ENCODE measurements at regions not wholly inside any gene's neighbourhood (a gene's known extent, or its start where the extent isn't known, plus 50 kb on each side); places are given as distances from the start of the nearest gene placed in this dataset.

DNA sequence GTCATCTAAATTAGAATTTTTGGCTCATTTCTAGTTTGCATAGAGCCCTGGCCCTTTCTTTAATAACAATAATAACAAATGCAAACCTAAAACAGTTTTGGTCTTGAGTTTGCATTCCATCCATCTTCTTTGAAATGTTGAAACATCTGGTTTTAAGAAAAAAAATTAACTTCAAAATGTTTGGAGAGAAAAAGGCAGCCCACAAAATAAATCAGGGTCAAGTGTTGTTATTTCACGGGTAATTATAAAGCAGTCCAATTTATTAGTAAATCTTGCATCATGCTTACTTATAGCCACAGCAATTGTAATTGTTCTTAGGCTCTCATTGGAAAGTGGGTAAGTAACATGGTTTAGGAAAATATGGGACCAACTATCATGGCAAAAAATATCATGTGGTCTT lies 247.0 kb upstream of the MEF2C start:
- Histone ChIP-seq H3K9me3 (no peaks in the 10 kb centered on the region), H3K4me3 (no peak overlapping the region), H3K36me3 (no peaks in the 10 kb centered on the region), H3K27ac (no peak overlapping the region), H3K4me1 (no peaks in the 10 kb centered on the region), H3K27me3 (no peaks in the 10 kb centered on the region)
- DNase-seq, result no peak
- TF ChIP-seq EP300 (IDR thresholded peaks at IDR 0.05) (no peak), POLR2A (IDR thresholded peaks at IDR 0.05) (no peak), POLR2AphosphoS5 (IDR thresholded peaks at IDR 0.05) (no peak), CTCF (IDR thresholded peaks at IDR 0.05) (no peak)
- intact Hi-C loops (cut with DNase I; ENCODE audit: low total_unique reads), result no loop called here
- WGBS, 5 donors, result 70 to 82% (median 76%) methylated on average over 1 of the region's 1 CpG

DNA sequence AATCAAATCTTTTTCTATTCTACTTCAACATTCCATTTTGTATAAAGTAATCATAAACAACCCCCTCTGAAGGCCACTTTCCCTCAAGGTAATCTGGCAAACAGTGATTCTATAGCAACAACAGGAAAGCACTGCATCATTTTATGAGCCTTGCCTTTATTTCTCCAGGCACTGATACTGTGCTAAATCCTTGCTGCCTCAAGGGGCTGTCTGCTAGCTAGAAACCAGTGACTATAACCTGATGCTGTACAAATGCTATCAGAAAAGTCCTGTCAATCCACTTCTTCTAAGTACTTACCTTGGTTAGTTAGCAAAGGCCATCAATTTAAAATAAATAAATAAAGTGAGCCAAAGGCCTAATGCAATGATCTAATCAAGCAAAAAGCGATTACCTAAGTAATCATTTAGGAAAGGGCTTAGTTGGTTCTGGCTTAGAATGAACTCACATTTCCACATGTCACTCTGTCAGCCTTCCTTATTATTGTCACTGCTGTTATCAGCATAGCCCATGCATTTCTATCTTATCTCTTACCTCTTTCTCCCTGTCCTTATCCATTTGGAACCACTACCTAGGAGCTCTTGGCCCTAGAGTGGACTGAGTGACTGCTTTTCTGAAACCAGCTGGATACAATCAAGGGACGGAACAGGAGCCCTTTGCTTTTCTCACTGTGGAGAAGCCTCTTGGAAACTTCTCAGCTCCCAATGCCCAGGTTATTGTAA lies 246.1 kb upstream of the MEF2C start:
- intact Hi-C loops (cut with DNase I; ENCODE audit: low total_unique reads), result no loop called here
- Histone ChIP-seq H3K27me3 (no peaks in the 10 kb centered on the region), H3K9me3 (no peaks in the 10 kb centered on the region), H3K4me3 (no peak overlapping the region), H3K4me1 (no peaks in the 10 kb centered on the region), H3K36me3 (no peaks in the 10 kb centered on the region), H3K27ac (no peak overlapping the region)
- TF ChIP-seq CTCF (IDR thresholded peaks at IDR 0.05) (no peak), EP300 (IDR thresholded peaks at IDR 0.05) (no peak), POLR2AphosphoS5 (IDR thresholded peaks at IDR 0.05) (no peak)
- DNase-seq, result no peak
- WGBS, 5 donors, result 34 to 71% (median 49%) methylated on average over 2 of the region's 2 CpGs

- no peaks in the 10 kb centered on the region for H3K9me3 ChIP-seq
- no peak overlapping the region for H3K4me3 ChIP-seq
- DNase-seq, result no peak
- TF ChIP-seq POLR2A (IDR thresholded peaks at IDR 0.05) (no peak), POLR2AphosphoS5 (IDR thresholded peaks at IDR 0.05) (no peak), CTCF (IDR thresholded peaks at IDR 0.05) (no peak), EP300 (IDR thresholded peaks at IDR 0.05) (no peak)
- H3K27ac ChIP-seq, result no peak overlapping the region
- WGBS, 5 donors, result 48 to 74% (median 63%) methylated on average over 2 of the region's 2 CpGs
- H3K4me1 ChIP-seq, result no peaks in the 10 kb centered on the region
- no peaks in the 10 kb centered on the region for H3K36me3 ChIP-seq
- H3K27me3 ChIP-seq, result no peaks in the 10 kb centered on the region
- intact Hi-C loops (cut with DNase I; ENCODE audit: low total_unique reads), result no loop called here
Observed at GRCh38 chr5:89128092-89128491, 245.1 kb upstream of the MEF2C start.

DNA sequence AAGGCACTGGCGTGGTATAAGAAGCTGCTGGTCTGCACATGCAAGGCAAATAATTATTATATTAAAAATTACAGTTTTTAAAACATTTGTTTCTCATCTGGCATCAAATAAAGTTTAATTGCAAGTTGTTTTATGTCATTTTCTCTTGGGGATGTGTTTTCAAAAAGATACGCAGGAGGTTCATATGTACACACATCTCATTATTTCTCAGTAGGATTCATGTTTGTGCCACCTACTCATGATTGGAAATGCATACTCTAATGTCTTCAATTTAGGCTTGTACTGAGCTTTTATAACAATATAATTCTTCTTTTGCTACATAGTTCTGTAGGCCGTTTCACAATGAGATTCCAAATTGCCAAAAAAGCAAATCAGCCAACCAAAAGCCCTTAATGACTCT lies 244.2 kb upstream of the MEF2C start:
- Histone ChIP-seq H3K4me1 (no peaks in the 10 kb centered on the region), H3K27ac (no peak overlapping the region), H3K27me3 (no peaks in the 10 kb centered on the region), H3K9me3 (no peaks in the 10 kb centered on the region), H3K36me3 (no peaks in the 10 kb centered on the region), H3K4me3 (no peak overlapping the region)
- intact Hi-C loops (cut with DNase I; ENCODE audit: low total_unique reads), result no loop called here
- no peak for DNase-seq
- WGBS, 5 donors, result 71 to 80% (median 79%) methylated on average over 3 of the region's 3 CpGs
- TF ChIP-seq POLR2AphosphoS5 (IDR thresholded peaks at IDR 0.05), result no peak
- TF ChIP-seq POLR2A (IDR thresholded peaks at IDR 0.05), result no peak
- TF ChIP-seq EP300 (IDR thresholded peaks at IDR 0.05), result no peak
- TF ChIP-seq CTCF (IDR thresholded peaks at IDR 0.05), result no peak

Measured in stomach (tissue), 8 donors.